ENCODE measurements at regions not wholly inside any gene's neighbourhood (a gene's known extent, or its start where the extent isn't known, plus 50 kb on each side); places are given as distances from the start of the nearest gene placed in this dataset.

DNA sequence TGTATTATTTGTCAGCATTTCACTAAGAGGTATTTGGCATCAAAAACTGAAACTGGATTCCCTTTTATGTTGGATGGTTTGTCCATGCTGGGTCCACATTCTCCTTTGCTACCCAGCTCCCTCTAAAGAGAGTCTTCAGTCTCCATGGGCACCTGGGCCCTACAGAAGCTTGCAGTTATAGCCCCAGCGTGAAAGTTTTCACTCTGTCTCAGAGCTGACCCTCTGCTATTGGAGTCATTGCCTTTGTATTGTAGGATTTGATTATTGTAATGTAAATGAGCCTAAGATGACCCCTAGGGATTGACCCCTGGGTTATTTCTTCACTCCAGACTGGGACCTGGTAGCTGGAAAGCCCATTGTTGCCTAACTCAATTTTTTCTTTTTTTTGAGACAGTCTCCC lies 1026.5 kb upstream of the EEF2KMT start:
- TF ChIP-seq, protein P1, sequence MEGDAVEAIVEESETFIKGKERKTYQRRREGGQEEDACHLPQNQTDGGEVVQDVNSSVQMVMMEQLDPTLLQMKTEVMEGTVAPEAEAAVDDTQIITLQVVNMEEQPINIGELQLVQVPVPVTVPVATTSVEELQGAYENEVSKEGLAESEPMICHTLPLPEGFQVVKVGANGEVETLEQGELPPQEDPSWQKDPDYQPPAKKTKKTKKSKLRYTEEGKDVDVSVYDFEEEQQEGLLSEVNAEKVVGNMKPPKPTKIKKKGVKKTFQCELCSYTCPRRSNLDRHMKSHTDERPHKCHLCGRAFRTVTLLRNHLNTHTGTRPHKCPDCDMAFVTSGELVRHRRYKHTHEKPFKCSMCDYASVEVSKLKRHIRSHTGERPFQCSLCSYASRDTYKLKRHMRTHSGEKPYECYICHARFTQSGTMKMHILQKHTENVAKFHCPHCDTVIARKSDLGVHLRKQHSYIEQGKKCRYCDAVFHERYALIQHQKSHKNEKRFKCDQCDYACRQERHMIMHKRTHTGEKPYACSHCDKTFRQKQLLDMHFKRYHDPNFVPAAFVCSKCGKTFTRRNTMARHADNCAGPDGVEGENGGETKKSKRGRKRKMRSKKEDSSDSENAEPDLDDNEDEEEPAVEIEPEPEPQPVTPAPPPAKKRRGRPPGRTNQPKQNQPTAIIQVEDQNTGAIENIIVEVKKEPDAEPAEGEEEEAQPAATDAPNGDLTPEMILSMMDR (conservative IDR thresholded peaks at IDR 0.05; ENCODE audit: low read depth, low read length), result no peak
- no peak for TF ChIP-seq EZH2 (IDR thresholded peaks at IDR 0.05; ENCODE audit: low read length, unreplicated experiment)
